ENCODE measurements at regions not wholly inside any gene's neighbourhood (a gene's known extent, or its start where the extent isn't known, plus 50 kb on each side); places are given as distances from the start of the nearest gene placed in this dataset.

DNA sequence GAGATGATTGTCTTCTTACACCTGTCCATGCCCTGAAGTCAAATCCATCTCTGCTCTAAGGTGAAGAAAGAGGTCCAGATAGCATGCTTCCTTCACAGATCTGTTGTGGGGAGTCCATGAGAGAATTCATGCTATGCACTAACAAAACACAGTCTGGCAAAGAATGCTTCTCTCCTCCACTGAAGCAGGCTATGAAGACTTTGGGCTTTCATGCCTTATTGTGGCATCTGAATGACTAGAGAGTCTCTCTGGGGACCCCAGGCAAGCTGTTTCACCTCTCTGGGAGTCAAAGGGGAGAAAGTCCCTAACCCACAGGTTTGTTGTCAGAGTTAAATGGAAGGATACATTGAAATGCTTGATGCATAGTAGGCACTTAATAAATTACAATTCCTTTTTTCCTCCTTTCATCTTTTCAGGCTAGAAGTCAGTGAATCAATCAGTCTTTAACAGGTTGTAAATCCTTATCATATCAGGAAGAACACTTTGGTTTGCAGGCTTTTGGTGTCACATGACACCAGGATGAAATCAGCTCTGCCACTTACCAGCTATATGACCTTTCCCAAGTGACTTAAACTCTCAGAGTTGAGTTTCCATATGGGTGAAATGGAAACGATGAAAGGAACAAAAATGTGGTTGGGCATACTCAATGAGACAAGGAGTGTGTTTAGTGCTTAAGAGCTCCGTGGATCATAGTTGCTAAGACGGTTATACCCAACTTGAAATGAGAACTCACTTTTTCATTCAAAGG lies 200.1 kb upstream of the DAB1 start:
- no peak for ATAC-seq
- TF ChIP-seq ARNTL (CRISPR knock-in tag; IDR thresholded peaks at IDR 0.05; ENCODE audit: borderline replicate concordance, low read depth) = no peak
- no peak for TF ChIP-seq ZFP30 (CRISPR knock-in tag; IDR thresholded peaks at IDR 0.05)
- no peak for TF ChIP-seq GLIS3 (CRISPR knock-in tag; IDR thresholded peaks at IDR 0.05)
- TF ChIP-seq BACH2 (CRISPR knock-in tag; IDR thresholded peaks at IDR 0.05; ENCODE audit: borderline replicate concordance) = no peak
- TF ChIP-seq ZC3H10 (CRISPR knock-in tag; IDR thresholded peaks at IDR 0.05) = no peak
- no peak for TF ChIP-seq ZNF565 (CRISPR knock-in tag; conservative IDR thresholded peaks at IDR 0.05; ENCODE audit: low read depth)
- TF ChIP-seq, protein P1, sequence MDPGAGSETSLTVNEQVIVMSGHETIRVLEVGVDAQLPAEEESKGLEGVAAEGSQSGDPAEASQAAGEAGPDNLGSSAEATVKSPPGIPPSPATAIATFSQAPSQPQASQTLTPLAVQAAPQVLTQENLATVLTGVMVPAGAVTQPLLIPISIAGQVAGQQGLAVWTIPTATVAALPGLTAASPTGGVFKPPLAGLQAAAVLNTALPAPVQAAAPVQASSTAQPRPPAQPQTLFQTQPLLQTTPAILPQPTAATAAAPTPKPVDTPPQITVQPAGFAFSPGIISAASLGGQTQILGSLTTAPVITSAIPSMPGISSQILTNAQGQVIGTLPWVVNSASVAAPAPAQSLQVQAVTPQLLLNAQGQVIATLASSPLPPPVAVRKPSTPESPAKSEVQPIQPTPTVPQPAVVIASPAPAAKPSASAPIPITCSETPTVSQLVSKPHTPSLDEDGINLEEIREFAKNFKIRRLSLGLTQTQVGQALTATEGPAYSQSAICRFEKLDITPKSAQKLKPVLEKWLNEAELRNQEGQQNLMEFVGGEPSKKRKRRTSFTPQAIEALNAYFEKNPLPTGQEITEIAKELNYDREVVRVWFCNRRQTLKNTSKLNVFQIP (CRISPR knock-in tag; IDR thresholded peaks at IDR 0.05; ENCODE audit: borderline replicate concordance, low read depth) = no peak

DNA sequence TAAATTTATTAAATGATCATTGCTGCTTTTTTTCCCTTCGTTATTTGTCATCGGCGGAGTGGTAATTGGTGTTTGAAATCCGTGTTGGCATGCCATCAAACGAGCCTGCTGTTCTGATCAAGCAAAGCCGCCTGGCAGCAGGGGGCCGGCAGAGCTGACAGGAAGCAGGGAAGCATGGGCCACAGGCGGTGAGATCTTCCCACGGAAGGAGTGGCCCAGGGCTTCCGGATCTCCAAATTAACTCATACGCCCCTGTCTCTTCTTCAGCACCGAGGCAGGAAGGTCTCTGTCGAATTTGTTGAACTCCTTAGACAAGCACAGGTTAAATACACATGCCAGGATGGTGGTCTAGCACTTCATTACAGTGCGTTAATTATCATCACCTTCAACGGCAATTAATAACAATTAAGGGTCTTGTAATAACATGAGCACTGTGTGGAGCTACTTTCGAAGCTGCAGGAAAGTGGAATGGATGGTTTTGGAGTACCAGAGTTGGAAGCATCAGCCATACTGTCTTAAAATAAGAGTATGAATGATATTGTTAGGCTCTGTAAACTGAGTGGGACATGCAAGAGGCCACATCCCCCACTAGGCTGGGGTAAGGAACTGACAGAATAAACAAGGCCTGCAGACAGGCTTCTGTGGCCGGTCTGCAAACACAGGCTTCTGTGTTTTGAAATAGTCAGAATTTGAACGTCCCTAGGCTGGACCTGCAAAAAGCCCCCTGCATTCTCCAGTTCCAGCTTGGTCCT lies 199.4 kb upstream of the DAB1 start:
- TF ChIP-seq, protein P1 (CRISPR knock-in tag; IDR thresholded peaks at IDR 0.05; ENCODE audit: borderline replicate concordance, low read depth) = no peak
- TF ChIP-seq SNAI2 (CRISPR knock-in tag; IDR thresholded peaks at IDR 0.05) = no peak
- no peak for ATAC-seq

GRCh38 chr1:57621776-57622175 lies 197.9 kb upstream of the DAB1 start:
- no peak for ATAC-seq
- TF ChIP-seq TOX (CRISPR knock-in tag; IDR thresholded peaks at IDR 0.05; ENCODE audit: borderline replicate concordance) (no peak), ZFP3 (CRISPR knock-in tag; IDR thresholded peaks at IDR 0.05) (no peak), ISL1 (CRISPR knock-in tag; IDR thresholded peaks at IDR 0.05) (no peak), ESRRG (CRISPR knock-in tag; IDR thresholded peaks at IDR 0.05) (no peak)

DNA sequence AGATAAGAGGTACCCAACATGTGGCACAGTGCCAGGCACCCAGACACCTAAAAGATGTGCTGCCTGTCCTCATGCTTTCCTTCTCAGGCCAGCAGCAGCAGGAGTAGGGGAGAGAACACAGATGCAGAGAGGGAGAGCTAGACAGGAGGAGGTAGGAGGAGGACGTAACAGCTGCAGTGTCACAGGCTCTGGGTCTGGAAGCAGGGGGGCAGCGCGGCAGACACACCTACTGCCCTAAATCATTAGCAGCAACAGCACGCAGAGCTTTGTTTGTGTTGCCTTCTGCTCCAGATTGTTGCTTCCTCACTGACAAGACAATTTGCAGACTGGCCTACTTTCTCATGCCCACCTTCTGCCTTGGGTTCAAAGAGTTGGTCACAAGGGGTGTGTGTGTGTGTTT lies 196.7 kb upstream of the DAB1 start:
- TF ChIP-seq OSR1 (CRISPR knock-in tag; IDR thresholded peaks at IDR 0.05) (no peak), ZNF8 (CRISPR knock-in tag; IDR thresholded peaks at IDR 0.05) (no peak), ZNF70 (CRISPR knock-in tag; IDR thresholded peaks at IDR 0.05) (no peak), PPARA (CRISPR knock-in tag; IDR thresholded peaks at IDR 0.05; ENCODE audit: borderline replicate concordance) (no peak), TOX (CRISPR knock-in tag; IDR thresholded peaks at IDR 0.05; ENCODE audit: borderline replicate concordance) (no peak), ESRRG (CRISPR knock-in tag; IDR thresholded peaks at IDR 0.05) (no peak), GLIS3 (CRISPR knock-in tag; IDR thresholded peaks at IDR 0.05) (no peak), TCF4 (CRISPR knock-in tag; IDR thresholded peaks at IDR 0.05; ENCODE audit: borderline replicate concordance) (no peak), BACH2 (CRISPR knock-in tag; IDR thresholded peaks at IDR 0.05; ENCODE audit: borderline replicate concordance) (no peak), ZFP3 (CRISPR knock-in tag; IDR thresholded peaks at IDR 0.05) (no peak), CSDC2 (CRISPR knock-in tag; IDR thresholded peaks at IDR 0.05) (no peak), ZC3H10 (CRISPR knock-in tag; IDR thresholded peaks at IDR 0.05) (no peak), ZNF565 (CRISPR knock-in tag; conservative IDR thresholded peaks at IDR 0.05; ENCODE audit: low read depth) (no peak), ISL1 (CRISPR knock-in tag; IDR thresholded peaks at IDR 0.05) (no peak), ZFP30 (CRISPR knock-in tag; IDR thresholded peaks at IDR 0.05) (no peak), PATZ1 (CRISPR knock-in tag; IDR thresholded peaks at IDR 0.05; ENCODE audit: borderline replicate concordance) (no peak), CREB5 (CRISPR knock-in tag; IDR thresholded peaks at IDR 0.05; ENCODE audit: low read depth) (no peak), RARB (CRISPR knock-in tag; IDR thresholded peaks at IDR 0.05) (no peak), ARNTL (CRISPR knock-in tag; IDR thresholded peaks at IDR 0.05; ENCODE audit: borderline replicate concordance, low read depth) (no peak)
- TF ChIP-seq, protein P1 (CRISPR knock-in tag; IDR thresholded peaks at IDR 0.05; ENCODE audit: borderline replicate concordance, low read depth) = no peak

More for the DNA sequence above, 196.7 kb upstream of the DAB1 start:
- ATAC-seq = peak; percentile 37; the same call in 1 of the 3 replicates
